GM21515 (cell line): ENCODE measurements at regions not wholly inside any gene's neighbourhood (a gene's known extent, or its start where the extent isn't known, plus 50 kb on each side); places are given as distances from the start of the nearest gene placed in this dataset.

Experiments
- ATAC-seq: cut with Tn5 transposase; IDR thresholded peaks from one replicate; pipeline ENCODE4 v1.9.1; 2021; ENCODE audit not compliant: unreplicated experiment

DNA sequence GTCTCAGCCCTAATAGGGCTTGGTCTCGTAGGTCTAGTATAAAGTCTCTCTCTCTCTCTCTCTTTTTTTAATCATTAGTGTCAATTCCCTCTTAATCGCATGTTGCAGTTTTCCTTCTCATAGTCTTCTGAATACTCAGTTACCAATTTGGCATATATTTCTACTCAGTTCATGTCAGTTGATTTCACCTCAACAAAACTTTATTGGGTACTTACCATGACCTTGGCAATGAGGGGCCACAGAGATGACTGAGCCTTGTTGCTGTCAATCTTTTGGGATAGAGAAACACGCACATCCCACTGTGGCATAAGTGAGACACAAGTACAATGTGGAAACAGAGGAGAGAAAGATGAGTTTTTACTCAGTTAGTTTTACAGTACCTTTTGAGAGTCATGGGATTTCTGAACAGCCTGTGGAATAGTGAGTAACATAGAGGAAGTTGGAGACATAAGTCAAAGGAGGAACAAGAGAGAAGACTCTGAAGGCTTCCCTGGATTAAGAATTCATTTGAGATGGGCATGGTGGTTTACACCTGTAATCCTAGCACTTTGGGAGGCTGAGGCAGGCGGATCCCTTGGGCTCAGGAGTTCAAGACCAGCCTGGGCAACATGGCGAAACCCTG is 150.2 kb upstream of the CBLB start:
- ATAC-seq: no peak

DNA sequence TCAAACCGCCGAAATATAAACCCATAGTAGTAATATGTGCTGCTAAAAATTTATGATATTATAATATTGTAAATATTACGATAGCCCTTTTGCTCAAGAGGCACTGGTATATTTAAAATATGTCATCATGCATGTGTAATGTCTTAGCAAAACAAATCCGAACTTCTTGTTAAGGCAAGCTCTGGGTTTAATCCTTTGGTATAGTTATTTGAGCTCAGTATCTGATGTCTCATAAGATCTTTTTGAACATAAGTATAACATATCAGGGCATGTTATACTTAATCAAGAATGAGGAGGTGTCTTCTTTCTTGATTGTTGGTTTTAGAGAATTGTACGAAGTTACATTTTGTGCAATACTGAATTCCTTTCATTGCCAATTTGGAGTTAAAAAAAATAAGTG is 154.1 kb upstream of the CBLB start:
- no peak for ATAC-seq

- ATAC-seq: no peak
Observed at GRCh38 chr3:106025151-106025722, 156.4 kb upstream of the CBLB start.

DNA sequence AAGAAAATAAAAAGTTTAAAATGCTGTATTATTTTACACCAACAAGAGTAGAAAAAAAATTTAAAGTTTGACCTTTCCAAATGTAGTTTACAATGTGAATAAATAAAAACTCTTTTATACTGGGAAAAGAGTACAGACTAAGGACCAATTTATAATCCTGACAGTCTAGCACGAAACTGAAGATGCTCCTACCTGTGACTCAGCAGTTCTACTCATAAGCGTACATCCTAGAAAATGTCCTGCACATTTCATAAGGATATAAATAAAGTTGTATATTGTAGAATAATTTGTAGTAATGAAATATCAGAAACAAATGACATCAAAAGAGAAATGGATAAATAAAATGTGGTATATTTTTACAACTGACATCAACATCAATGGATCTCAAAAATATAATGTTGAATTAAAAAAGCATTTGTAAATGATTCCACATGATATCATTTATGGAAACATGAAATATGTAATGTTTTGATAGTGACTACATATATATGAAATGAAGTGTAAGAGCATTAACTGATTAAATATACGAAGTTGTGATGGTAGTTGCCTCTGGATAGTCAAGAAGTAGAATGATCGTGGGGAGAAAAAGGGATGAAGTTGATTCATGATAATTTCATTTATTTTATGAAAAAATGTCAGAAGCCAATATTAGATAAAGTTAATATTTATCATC is 161.3 kb upstream of the CBLB start:
- ATAC-seq: no peak

GRCh38 chr3:106030627-106030963 is 161.8 kb upstream of the CBLB start:
- no peak for ATAC-seq

DNA sequence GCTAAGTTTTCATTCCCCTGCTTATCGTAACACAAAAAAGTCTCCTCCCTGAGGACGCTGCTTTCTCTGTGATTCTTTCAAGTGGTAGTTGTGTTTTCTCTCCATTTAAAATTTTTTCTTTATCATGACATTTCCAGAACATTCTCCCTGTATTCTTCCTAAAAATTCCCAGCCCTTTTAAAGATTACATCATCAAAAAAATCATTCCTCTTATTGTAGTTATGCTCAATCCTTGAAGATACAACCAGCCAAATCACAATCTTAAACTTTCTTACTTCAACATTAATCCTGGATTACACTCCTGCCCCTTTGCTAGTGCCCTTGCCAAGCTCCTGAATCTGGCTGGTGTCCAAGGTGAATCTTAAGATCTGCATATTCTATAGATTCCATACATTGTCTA is 163.7 kb upstream of the CBLB start:
- ATAC-seq: no peak

DNA sequence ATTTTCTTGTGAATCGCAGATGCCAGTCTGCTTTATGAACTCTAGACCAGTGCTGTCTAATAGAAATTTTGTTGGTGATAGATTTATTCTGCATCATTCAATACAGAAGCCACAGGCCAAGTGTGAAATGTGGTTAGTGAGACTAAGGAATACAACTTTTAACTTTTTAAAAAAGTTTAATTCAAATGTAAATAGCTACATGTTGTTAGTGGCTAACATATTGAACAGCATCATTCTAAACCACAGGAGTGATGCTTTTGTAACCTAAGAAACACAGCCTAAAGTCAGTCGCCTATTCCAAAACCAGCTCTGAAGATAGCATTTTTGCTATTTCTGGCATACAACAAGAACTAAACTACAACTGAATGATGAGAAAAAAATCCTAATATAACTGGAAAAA is 164.8 kb upstream of the CBLB start:
- ATAC-seq: no peak

DNA sequence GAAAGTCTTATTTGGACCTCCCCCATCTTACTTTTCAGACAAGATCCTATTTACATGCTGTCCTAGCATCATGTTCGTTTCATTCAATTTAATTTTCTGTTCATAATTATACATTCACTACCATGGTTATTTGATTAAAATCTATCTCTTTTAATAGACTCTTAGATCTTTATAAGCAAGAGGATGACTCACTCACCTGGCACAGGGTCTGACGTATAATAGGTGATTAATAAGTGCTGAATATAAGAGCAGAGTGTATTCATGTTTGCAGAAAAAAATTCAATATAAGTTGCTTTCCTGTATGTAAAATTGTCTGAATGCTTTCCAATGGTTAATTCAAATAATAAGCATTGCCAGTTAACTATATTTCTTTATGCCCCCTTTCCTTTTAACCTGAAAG is 165.5 kb upstream of the CBLB start:
- ATAC-seq: no peak

GRCh38 chr3:106035619-106036018 is 166.8 kb upstream of the CBLB start:
- no peak for ATAC-seq

DNA sequence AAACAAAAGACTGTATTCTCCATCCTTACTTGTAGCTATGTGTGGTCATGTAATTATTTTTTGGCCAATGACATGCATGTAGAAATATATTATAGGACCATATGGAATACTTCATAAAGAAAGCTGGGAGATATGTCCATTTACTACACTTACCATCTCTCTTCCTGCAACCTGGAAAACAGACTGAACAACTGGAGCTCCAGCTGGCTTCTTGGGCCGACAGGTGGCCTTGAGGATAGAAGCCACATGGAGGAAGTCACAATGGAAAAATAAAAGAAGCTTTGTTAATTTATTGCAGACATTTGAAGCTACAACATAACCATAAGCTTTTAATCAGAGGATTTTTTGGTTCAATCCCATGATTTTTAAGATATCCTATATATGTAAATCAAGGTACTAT is 167.9 kb upstream of the CBLB start:
- ATAC-seq: no peak

DNA sequence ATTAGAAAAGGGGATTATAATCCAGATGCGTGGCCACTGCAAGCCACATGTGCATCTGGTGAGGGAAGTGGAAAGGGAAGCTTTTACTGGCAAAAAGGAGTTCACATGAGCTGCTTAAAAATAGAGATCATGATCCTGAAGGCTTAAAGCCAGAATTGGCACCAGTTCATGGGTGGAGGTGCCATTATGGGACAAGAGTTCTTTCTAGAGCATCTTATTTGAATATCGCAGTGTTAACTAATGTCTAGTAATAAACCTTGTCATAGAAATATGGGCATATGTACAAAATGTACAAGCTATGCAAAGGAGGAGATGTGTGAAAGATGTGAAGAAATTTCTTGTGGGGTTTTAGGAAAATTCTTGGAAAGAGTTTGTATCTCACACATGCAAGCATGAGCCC is 178.4 kb upstream of the CBLB start:
- no peak for ATAC-seq

- ATAC-seq: no peak
Observed at GRCh38 chr3:106048946-106049481, 180.2 kb upstream of the CBLB start.

GRCh38 chr3:106049821-106050220 is 181.0 kb upstream of the CBLB start:
- ATAC-seq: no peak

GRCh38 chr3:106056931-106057330 is 188.1 kb upstream of the CBLB start:
- no peak for ATAC-seq

- no peak for ATAC-seq
Observed at GRCh38 chr3:106058475-106058874, 189.7 kb upstream of the CBLB start.

DNA sequence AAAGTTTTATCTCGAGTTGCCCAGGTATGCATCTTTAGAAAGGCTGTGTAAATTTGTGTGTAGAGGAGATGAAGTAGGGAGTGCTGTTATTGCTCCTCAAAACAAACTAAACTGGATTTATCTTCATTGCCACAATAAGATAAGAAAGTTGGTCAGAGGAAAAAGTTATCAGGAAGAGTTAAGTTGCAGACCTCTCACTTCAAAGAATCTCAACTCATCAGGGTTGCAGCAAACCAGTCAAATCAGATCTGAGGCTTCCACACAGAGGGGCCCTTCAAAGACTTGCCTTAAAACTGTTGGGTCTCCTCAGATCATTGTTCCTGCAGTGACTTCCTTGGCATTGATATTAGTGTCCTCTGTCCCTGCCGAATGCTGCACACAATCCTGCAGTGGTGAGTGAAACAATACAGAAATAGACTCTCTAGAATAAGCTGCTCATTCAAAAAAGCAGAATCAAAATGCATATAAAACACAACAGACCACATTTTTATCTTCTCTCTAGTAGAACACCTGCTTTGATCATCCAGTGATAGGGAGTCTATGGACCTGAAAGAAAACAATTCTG is 191.2 kb upstream of the CBLB start:
- no peak for ATAC-seq

- no peak for ATAC-seq
Observed at GRCh38 chr3:106063909-106064308, 195.1 kb upstream of the CBLB start.

DNA sequence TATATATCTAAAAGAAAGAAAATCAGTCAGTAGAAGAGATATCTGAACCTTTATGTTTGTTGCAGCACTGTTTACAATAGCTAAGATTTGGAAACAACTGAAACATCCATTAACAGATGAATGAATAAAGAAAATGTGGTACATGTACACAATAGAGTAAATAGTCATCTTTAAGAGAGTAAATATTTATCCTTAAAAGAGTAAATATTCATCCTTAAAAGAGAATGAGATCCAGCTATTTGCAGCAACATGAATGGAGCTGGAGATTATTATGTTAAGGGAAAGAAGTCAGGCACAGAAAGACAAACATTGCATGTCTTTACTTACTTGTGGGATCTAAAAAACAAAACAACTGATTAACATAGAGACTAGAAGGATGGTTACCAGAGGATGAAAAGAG is 197.0 kb upstream of the CBLB start:
- no peak for ATAC-seq

- peak; percentile 73 for ATAC-seq
Observed at GRCh38 chr3:106067711-106068110, 198.9 kb upstream of the CBLB start.

- ATAC-seq: no peak
Observed at GRCh38 chr3:106068381-106068780, 199.6 kb upstream of the CBLB start.

DNA sequence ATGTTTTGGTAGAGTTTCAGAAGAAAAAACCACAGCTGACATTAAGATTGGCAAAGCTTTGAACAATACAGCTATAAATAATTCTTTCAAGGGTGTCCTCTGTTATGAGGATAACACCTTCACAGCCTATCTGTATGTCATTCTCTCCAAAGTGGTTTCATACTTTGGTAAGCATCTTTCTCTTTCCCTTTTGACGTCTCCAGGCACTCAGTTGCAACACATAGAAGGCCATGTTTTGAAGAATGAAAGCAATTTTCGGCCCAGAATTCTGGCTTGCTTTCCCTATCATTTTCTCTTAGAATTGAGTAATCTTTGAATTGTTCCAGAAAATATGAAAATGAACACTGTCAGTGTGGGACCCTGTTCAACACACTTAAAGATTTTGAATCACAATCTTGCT is 200.0 kb upstream of the CBLB start:
- ATAC-seq: peak; percentile 71

GRCh38 chr3:106070187-106070586 is 201.4 kb upstream of the CBLB start:
- ATAC-seq: no peak
